Epithelial cell of esophagus (primary cell): ENCODE measurements at regions not wholly inside any gene's neighbourhood (a gene's known extent, or its start where the extent isn't known, plus 50 kb on each side); places are given as distances from the start of the nearest gene placed in this dataset.

Experiments
- DNase-seq: peaks from one replicate; pipeline ENCODE4 v3.0.0; 2010; ENCODE audit warnings: low read depth
- H3K4me3 ChIP-seq: 2 replicates; pipeline ENCODE4 v1.5.1; 2011; ENCODE audit warnings: mild to moderate bottlenecking, low read length, control low read depth
- CTCF ChIP-seq: IDR thresholded peaks from 2 replicates; pipeline ENCODE4 v1.5.1; 2011; ENCODE audit warnings: low read depth, mild to moderate bottlenecking, low read length, control low read depth, inconsistent platforms; ENCODE audit not compliant: insufficient read depth; ENCODE audit errors: missing control alignments

- H3K4me3 ChIP-seq: no peak overlapping the region
- DNase-seq: no peak
- no peak for TF ChIP-seq CTCF
Observed at GRCh38 chr11:42823546-42823945, 488.2 kb upstream of the API5 start.

DNA sequence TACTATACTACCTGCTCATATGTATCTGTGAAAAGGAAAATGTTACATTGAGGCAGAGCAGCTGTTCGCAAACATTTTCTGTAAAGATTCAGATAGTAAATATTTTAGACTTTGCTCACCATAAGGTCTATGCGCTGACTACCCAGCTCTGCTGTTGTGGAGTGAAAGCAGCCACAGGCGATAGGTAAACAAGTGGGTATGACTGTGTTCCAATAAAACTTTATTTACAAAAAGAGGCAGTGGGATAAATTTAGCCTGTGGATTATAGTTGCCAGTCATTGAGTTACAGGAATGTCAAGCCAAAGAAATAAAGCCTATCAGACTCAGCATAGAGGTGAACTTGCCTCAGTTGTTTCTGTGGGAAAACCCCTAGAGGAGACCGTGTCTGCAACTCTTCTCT lies 487.7 kb upstream of the API5 start:
- no peak overlapping the region for H3K4me3 ChIP-seq
- no peak for DNase-seq
- no peak for TF ChIP-seq CTCF

DNA sequence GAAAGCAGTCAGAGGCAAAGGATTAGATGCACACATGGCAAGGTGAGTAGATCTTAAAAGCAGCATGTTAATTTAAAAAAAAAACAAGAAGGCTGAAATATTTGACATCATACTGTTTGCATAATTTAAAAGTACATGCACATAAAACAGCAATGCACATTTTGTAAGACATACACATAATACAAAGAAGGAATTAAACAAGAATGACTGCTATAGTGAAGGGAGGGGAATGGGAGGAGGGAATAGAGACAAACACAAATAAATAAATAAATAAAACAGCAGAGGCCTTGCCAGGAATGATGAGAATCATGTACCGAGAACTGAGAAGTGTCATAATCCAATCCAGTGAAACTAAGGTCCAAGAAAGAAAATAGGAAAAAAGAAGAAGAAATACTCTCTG lies 486.2 kb upstream of the API5 start:
- DNase-seq: no peak
- no peak for TF ChIP-seq CTCF
- H3K4me3 ChIP-seq: no peak overlapping the region

- no peak overlapping the region for H3K4me3 ChIP-seq
- no peak for TF ChIP-seq CTCF
- DNase-seq: no peak
Observed at GRCh38 chr11:42827845-42828244, 484.0 kb upstream of the API5 start.

DNA sequence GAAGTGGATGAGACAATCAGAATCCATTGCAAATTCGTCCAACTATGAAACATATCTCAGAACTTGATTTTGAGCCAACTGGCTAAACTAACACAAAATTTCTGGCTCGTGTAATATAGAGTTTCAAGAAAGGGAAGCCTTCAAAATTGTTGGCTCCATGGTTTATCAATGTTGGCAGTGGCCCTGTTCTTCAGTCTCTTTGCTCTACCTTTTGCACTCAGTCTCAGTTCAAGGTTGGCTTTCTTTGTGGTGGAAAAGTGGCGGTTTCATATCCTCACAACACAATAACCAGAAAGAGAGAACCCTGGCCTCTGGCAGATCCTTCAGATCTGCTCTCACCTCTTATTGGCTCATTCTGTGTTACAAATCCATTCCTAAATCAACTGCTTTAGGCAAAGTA lies 473.8 kb upstream of the API5 start:
- no peak for DNase-seq
- no peak for TF ChIP-seq CTCF
- H3K4me3 ChIP-seq: no peak overlapping the region

GRCh38 chr11:42840176-42840829 lies 471.5 kb upstream of the API5 start:
- no peak for DNase-seq
- TF ChIP-seq CTCF: no peak
- no peak overlapping the region for H3K4me3 ChIP-seq

GRCh38 chr11:42840860-42841259 lies 470.9 kb upstream of the API5 start:
- no peak overlapping the region for H3K4me3 ChIP-seq
- no peak for TF ChIP-seq CTCF
- no peak for DNase-seq
